ENCODE measurements at regions not wholly inside any gene's neighbourhood (a gene's known extent, or its start where the extent isn't known, plus 50 kb on each side); places are given as distances from the start of the nearest gene placed in this dataset.
A peak's percentile ranks its signal among the peaks of the same experiment; 100 is the strongest.

GRCh38 chr1:39105841-39106765, 80.0 kb downstream of the NDUFS5 start (continued):
- TF ChIP-seq ZFP3 (tag by site-specific recombination; IDR thresholded peaks at IDR 0.05; ENCODE audit: low read depth) = no peak
- peak; percentile 82 for TF ChIP-seq ZFHX2 (tag by site-specific recombination; conservative IDR thresholded peaks at IDR 0.05)
- TF ChIP-seq ZBTB10 (tag by site-specific recombination; IDR thresholded peaks at IDR 0.05) = no peak
- TF ChIP-seq OSR2 (tag by site-specific recombination; IDR thresholded peaks at IDR 0.05) = peak; percentile 59
- TF ChIP-seq GLI4 (tag by site-specific recombination; IDR thresholded peaks at IDR 0.05) = no peak
- TF ChIP-seq HIC1 (tag by site-specific recombination; IDR thresholded peaks at IDR 0.05) = peak; percentile 64; the same call in 1 of the 2 replicates
- TF ChIP-seq ZNF16 (tag by site-specific recombination; IDR thresholded peaks at IDR 0.05; ENCODE audit: low read depth) = no peak
- TF ChIP-seq ZNF169 (tag by site-specific recombination; IDR thresholded peaks at IDR 0.05) = no peak
- no peak for TF ChIP-seq ZNF157 (tag by site-specific recombination; IDR thresholded peaks at IDR 0.05)
- TF ChIP-seq ZNF514 (tag by site-specific recombination; IDR thresholded peaks at IDR 0.05) = no peak
- no peak for TF ChIP-seq ZNF529 (tag by site-specific recombination; IDR thresholded peaks at IDR 0.05; ENCODE audit: insufficient replicate concordance)
- no peak for TF ChIP-seq ZNF624 (tag by site-specific recombination; IDR thresholded peaks at IDR 0.05)
- TF ChIP-seq TSHZ1 (tag by site-specific recombination; IDR thresholded peaks at IDR 0.05; ENCODE audit: borderline replicate concordance) = no peak
- no peak for TF ChIP-seq ZNF548 (tag by site-specific recombination; IDR thresholded peaks at IDR 0.05)
- no peak for TF ChIP-seq BCL11B (tag by site-specific recombination; IDR thresholded peaks at IDR 0.05; ENCODE audit: low read depth)
- TF ChIP-seq WT1 (tag by site-specific recombination; IDR thresholded peaks at IDR 0.05) = peak; percentile 77
- TF ChIP-seq ZNF248 (tag by site-specific recombination; IDR thresholded peaks at IDR 0.05) = no peak
- no peak for TF ChIP-seq ZNF518A (tag by site-specific recombination; conservative IDR thresholded peaks at IDR 0.05; ENCODE audit: low read depth)
- no peak for TF ChIP-seq ZNF830 (tag by site-specific recombination; IDR thresholded peaks at IDR 0.05; ENCODE audit: low read depth)
- TF ChIP-seq REPIN1 (tag by site-specific recombination; IDR thresholded peaks at IDR 0.05; ENCODE audit: low read depth) = no peak
- no peak for TF ChIP-seq ZNF37A (tag by site-specific recombination; IDR thresholded peaks at IDR 0.05)
- TF ChIP-seq ZNF112 (tag by site-specific recombination; IDR thresholded peaks at IDR 0.05) = no peak
- no peak for TF ChIP-seq ZNF645 (tag by site-specific recombination; IDR thresholded peaks at IDR 0.05)
- TF ChIP-seq ZNF658 (tag by site-specific recombination; IDR thresholded peaks at IDR 0.05) = no peak
- no peak for TF ChIP-seq ZNF140 (tag by site-specific recombination; IDR thresholded peaks at IDR 0.05)
